ENCODE measurements at regions not wholly inside any gene's neighbourhood (a gene's known extent, or its start where the extent isn't known, plus 50 kb on each side); places are given as distances from the start of the nearest gene placed in this dataset.

DNA sequence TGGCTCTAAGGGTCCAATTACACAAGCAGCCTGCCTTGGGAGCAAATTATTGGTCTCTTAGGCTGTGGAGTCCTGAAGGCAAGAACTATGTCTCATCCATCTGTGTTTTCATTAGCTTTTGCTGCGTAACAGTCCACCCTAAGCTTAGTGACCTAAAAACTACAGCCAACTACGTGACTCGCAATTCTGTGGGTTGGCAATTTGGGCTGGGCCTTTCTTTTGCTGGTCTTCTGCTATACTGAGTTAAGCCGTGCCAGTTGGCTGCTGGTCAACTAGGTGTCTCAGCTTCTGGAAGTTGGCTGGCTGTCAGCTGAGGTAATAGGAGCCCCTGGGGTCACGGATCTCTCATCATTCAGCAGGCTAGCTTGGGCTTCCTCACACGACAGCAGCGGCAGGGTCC, 205.6 kb upstream of the S100G start:
- DNase-seq (ENCODE audit: extremely low read depth in 1 of 2, low read depth in 1 of 2): no peak

DNA sequence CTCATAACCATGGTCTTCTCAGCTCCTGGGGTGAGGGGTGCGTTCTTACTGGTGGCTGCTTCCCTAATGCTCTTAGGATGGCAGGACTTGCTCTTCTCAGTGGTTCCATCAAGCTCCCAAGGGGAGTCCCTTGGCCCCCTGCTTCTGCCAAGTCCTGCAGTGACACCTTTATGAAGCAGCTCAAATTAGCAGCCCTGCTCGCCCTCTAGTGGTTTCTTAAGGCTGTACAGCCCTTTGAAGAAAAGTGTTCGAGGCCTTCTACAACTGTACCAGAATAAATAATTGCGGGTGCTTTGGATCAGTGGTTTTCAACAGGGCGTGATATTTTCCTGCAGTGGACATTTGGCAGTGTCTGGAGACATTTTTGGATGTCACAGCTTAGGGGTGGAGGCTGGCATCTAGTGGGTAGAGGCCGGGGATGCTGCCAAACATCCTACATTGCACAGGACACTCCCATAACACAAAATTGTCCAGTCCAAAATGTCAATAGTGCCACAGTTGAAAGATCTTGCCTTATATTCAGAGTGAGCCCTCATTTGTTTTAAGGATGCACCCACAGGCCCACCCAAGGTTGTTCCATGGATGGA, 204.7 kb upstream of the S100G start:
- peak; percentile 0 to 1 for DNase-seq (ENCODE audit: extremely low read depth in 1 of 2, low read depth in 1 of 2)

DNA sequence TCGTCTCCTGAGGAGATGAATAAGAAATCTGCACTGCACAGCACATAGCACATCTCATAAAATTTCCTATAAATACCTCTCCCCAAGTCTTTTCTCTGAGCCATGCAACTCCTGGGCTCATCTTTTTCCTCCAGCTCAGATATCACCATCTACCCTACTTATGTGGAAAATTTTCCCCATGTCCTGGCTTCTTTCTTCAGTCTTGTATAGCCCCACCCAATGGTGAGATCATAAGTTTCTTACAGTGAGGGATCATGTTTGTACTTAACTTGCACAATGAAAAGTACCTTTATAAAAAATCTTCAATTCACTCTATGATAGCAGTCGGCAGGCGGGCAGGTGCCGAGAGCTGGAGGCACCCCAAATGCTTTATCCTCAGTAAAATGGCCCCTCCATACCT, 198.6 kb upstream of the S100G start:
- DNase-seq (ENCODE audit: extremely low read depth in 1 of 2, low read depth in 1 of 2): no peak

DNA sequence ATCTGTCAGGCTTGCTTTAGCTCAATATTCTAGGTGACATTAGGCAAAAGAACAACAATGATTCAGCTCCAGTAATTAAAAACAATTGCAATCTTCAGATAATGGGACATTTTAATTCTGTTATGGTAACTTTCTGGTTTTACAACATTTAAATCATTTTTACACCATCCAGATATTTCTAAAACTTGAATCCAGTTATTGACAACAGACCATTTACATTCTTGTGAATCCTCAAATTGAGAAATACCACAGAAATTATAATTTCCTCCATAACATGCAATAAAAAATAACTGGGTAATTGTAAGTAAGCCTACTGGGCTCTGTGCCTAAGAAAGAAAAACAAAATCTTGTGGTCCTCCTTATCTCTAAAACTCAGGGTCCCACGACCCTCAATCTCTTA, 195.0 kb upstream of the S100G start:
- no peak for DNase-seq (ENCODE audit: extremely low read depth in 1 of 2, low read depth in 1 of 2)

DNA sequence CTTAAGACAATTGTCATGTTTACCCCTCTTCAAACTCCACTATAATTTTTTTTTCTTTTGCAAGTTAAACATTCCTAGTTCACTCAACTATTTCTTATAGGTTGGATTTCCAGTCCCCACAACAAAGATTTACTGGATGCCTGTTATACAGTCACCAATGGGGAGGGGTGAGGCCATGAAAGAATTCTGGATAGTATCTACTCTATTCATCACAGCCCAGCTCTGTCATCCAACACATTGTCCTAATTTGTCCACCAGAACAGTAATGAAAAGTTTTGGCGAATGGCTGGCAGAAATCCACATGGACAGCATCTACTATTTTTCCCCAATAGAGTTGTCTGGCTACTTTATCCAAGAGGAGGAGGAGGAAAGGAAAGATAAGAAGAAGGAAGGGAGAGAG, 192.7 kb upstream of the S100G start:
- DNase-seq (ENCODE audit: extremely low read depth in 1 of 2, low read depth in 1 of 2): no peak

DNA sequence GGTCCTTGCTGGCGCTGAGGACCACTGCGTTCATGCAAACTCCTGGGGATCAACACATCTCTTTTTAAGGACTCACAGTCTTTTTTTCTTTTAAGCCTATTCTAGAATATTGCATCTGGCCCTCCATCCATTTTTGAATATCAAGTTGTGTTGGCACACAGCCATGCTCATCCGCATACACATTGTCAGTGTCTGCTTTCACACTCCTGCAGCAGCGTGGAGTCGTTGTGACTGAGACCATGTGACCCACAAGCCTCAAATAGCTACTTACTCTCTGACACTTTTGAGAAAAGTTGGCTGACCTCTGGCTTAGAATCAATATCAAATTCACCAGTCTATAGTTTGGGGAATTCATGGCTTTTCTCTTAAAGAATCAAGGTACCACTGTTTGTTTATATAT, 191.8 kb upstream of the S100G start:
- no peak for DNase-seq (ENCODE audit: extremely low read depth in 1 of 2, low read depth in 1 of 2)

DNA sequence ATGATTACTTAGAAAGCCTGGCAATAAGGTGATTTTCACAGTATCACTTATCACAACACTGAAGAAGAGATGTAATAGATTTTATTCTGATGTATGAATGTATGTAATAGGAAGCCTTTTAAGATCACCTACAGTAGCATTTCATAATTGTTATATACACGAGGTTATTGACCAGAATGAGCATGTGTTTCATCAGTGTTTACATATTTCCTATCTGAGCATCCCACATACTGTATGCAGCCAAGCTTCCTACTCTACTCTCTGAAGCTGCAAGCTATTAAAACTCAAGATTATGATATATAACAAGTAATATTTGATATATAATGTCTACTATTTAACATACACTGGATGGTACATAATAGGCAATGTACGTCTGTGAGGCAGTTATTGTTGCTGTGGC, 190.9 kb upstream of the S100G start:
- no peak for DNase-seq (ENCODE audit: extremely low read depth in 1 of 2, low read depth in 1 of 2)

DNA sequence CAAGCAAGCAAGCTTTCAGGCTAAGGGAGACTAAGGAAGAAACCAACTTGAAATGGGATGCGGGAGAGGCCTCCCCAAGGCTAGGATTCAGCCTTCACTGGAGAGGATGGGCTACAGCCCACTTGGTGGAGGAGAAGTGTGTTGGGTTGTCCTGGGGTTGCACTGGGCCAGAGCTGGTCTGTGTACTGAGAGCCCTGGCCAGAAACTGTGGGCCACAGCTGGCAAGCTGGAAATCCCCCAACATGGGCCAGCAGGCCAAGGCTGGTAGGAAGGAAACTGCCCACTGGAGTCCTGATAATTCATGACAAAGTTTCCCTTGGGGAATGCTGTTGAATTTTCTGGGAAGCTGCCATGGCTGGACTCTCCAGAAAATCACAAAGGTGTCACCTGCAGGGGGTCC, 188.0 kb upstream of the S100G start:
- DNase-seq (ENCODE audit: extremely low read depth in 1 of 2, low read depth in 1 of 2): no peak

DNA sequence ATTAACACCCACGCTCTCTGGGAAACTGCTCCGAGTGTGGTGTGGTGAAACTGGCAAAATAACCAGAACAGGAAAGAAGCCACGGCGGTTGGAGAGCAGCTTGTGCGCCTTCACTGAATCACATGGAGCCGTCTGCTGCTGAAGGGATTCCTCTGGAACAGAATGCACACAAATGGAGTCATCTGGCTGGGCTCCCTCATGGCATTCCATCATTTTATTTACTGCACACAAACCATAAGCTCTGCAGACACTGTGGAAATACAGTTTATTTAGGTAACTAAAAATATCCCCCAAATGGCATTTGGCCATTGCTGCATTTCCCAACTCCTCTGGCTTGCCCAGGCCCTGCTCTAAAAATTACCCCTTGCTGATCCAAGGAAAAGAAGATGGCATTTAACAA, 187.0 kb upstream of the S100G start:
- DNase-seq (ENCODE audit: extremely low read depth in 1 of 2, low read depth in 1 of 2): no peak

DNA sequence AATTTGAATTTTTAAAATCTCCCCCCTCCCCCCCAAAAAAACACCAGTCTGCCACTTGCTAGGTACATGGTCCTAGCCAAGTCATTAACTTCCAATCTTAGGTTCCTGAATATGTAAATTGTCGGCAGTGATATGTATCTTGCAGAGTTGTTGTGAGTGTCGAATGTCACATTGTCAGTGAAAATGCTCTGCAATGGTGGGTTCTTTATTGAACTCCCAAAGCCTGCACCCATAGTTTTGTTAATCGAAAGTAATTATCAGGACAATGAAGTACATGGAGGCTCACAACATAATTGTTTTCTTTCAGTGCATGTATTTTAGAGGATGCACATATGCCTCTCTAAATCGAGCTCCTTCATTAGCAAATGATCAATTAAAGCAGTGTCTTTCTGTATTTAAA, 185.6 kb upstream of the S100G start:
- DNase-seq (ENCODE audit: extremely low read depth in 1 of 2, low read depth in 1 of 2): no peak

DNA sequence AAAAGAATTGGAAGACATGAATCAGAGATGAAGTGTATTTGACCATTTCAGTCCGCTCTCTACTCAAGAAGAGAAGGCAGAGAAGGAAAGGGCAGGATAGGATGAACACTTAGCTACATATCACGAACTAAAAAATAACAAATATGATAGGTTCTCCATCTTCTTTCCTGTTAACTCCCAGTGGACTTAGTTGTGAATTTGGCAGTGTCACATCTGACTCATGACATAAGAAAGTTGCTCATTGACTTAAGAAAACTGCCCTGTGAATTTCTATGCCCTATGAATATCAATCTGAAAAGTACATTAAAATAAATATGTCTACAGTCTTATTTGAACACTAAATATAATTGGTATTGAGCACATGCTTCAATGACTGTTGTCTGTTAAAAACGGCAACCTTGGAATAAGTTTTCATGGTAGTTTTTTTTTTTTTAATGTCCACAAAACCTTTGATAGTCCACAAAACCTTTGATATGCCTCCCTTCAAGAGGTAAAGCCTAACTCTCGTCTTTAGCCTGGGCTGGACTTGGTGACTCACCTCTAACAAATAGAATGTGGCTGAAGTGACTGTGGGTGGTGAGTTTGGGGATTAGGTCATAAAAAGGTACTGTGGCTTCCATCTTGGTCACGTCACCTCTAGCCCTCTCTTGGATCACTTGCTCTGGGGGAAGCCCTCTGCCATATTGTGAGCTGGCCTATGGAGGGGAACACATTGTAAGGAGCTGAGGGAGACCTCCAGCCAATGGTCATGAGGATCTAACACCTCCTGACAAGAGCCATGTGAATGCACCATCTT, 184.7 kb upstream of the S100G start:
- DNase-seq (ENCODE audit: extremely low read depth in 1 of 2, low read depth in 1 of 2): no peak

DNA sequence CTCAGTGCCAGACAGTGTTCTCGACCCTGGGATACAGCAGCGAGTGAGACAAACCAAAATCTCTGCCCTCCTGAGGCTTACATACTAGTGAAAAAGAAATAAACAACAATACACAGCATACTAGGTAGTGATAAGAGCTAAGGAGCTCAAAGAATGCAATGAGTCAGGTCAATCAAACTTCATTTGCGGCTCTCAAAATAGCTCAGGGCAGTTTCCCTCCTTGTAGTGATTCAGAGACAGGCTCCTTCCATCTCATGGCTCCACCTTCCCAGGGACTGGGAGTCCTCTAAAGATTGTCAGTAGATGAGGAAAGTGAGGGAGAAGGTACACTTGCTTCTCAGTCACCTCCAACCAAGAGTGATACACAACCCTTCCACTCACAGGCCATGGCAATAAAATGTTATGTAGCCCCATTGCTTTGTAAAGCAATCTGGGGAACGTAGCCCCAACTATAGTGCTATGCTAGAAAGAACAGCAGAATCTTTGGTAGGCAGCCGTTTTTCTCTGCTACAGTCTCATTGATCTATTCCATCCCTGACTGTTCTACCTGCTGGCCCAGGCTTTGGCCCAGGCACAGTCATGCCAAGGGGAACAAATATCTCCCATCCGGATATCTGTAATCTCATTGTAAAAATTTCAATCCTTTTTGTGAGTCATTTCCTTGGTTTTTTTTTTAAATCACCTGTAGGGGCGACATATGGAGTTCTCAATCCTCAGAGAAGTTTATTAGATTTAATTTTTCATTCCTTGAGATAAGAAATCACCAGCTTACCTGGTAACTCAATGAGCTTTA, 183.1 kb upstream of the S100G start:
- DNase-seq (ENCODE audit: extremely low read depth in 1 of 2, low read depth in 1 of 2): no peak

DNA sequence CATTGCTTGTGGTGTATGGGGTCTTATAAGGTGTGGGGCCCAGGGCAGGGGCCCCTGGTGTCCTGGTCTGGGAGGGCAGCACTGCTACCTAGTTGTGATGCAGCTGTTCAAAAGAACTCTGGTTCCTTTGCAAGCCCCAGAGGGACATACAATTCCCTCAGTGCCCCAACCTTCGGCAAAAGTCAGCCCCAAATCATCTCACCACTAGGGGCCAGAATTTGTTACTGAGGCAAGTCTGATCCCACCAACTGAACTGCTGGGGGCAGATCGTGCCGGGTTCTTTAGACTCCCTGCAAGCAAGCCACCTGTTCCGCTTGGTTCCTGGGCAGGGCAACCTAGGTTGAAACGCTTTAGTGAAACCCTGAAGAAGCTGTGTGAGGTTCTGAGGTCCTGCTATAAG, 180.1 kb upstream of the S100G start:
- no peak for DNase-seq (ENCODE audit: extremely low read depth in 1 of 2, low read depth in 1 of 2)

DNA sequence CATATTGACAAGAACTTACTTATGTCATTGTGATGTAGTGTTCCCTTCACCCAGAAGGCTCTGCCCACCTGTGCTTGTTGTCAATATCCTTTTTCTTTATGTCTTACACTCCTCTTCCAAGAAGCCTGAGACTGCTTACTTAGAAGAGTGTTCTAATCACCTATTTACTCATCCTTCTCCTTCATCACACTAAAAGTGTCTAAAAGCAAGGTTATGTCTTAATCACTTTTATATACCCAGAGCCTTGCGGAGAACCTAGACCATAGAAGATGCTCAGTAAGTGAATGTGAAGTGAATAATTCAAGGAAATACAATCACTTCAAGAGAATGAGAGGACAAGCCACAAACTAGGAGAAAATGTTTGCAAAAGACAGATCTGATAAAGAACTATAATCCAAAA, 177.6 kb upstream of the S100G start:
- DNase-seq (ENCODE audit: extremely low read depth in 1 of 2, low read depth in 1 of 2): no peak

DNA sequence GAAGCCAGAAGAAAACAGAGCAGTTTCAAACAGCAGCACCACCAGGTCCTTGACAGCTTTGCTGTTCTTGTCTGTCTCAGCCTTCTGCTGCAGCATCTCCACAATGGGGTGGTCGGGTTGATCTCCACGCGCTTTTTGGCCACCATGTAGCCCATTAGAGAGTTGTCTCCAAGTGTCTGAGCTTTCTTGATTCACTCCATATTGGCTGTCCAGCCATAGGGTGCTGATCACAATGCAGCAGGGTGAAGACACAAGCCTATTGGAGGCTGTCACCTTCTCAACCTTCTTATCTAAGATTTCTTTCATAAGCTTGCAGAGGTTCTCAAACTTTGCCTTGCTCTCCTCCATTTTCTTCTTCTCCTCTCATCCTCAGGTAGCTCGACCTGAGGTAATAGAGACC, 175.4 kb upstream of the S100G start:
- DNase-seq (ENCODE audit: extremely low read depth in 1 of 2, low read depth in 1 of 2): no peak

DNA sequence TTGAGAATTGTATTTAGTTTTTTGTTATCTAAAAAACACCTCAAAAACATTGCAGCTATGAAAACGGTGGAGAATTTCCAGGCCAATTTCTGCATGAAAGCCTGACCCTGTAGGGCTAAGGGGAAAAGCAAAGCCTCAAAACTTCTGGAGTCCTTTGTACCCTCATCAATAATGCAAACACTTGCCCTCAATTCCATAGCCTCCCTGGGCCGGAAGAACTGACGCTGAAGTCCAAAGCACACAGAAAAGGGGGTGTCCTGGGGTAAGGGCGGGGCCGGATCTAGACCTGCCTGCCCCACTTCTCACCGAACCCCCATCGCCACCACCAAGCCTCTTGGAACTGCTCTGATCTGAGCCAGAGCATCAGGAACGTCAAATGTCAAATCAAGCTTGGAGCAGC, 173.9 kb upstream of the S100G start:
- no peak for DNase-seq (ENCODE audit: extremely low read depth in 1 of 2, low read depth in 1 of 2)

DNA sequence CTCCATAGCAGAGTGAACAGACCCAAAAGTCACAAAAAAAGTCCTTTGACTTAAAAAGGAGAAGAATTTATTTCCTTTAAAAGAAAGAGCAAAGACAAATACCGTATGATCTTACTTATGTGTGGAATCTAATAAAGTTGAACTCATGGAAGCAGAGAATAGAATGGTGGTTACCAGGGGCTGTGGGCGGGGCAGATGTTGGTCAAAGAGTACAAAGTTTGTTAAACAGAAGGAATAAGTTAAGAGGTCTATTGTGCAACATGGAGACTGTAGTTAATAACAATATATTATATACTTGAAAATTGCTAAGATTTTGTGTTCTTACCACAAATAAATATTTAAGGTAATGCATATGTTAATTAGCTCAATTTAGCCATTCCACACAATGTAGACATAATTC, 173.3 kb upstream of the S100G start:
- DNase-seq (ENCODE audit: extremely low read depth in 1 of 2, low read depth in 1 of 2): no peak

DNA sequence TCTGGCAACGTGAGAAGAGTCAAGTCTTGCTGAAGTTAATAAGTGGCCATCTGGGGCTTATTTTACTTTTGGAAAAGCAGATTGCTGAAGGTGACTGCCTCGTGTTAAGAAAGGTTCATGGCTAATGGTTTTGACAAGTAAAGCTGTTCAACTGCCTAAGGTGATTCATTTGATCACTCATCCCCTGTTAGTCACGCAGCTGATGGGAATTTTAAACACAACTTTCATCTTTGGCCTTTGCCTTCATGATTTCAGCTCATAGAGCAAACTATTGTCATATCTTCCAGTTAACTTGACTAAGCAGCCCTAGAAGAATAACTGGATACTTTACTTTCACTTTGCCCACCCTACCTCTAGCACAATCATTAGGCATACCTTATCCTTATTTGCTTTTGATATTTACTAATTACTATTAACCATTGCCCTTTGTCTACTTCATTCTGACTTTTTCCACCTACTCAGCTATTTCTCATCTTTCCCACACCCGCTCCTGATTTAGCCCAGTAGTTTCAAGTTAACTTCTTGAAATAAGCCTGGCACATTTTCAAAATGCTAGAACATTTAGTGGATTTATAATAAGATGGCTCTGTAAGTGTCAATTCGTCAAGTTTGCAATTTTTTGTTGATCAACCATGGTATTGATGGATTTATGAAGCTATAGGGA, 170.6 kb upstream of the S100G start:
- no peak for DNase-seq (ENCODE audit: extremely low read depth in 1 of 2, low read depth in 1 of 2)

DNA sequence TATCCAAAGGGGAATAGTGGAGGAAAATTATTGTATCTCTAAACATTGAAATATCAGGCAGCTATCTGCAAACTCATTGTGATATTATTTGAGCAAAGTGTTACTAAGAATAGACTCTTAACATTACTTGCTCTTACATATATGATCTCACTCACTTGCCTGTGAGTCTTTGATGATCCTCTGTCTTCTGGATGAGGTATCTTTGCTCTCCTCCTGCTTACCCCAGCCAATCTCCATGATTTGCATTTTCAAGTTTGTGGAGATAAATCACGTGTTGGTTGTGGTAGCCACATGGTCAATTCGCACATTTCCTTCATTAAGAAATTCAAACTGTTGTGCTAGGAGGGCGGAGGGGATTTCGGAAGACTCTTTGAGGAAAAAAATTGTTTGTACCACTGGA, 169.9 kb upstream of the S100G start:
- DNase-seq (ENCODE audit: extremely low read depth in 1 of 2, low read depth in 1 of 2): no peak

DNA sequence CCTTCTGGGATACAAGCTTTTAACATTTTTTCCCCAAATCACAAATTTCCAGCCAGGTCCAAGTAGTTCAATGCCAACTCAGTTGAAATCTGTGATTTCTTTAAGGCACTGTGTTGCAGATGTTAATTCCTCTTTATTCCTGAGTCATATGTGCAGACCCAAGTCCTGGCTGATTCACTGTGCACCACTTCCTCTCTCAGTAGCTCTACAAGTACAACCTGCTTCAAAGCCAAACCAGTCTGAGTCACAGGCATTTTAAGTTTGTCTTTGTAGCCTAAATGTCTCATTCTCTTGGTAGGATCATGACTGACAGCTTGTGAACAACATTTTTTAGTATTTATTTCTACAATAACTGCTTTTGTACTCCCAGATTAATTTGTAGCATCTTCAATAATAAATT, 165.6 kb upstream of the S100G start:
- peak in 1 of 2 donors; percentile 1 for DNase-seq (ENCODE audit: extremely low read depth in 1 of 2, low read depth in 1 of 2)

DNA sequence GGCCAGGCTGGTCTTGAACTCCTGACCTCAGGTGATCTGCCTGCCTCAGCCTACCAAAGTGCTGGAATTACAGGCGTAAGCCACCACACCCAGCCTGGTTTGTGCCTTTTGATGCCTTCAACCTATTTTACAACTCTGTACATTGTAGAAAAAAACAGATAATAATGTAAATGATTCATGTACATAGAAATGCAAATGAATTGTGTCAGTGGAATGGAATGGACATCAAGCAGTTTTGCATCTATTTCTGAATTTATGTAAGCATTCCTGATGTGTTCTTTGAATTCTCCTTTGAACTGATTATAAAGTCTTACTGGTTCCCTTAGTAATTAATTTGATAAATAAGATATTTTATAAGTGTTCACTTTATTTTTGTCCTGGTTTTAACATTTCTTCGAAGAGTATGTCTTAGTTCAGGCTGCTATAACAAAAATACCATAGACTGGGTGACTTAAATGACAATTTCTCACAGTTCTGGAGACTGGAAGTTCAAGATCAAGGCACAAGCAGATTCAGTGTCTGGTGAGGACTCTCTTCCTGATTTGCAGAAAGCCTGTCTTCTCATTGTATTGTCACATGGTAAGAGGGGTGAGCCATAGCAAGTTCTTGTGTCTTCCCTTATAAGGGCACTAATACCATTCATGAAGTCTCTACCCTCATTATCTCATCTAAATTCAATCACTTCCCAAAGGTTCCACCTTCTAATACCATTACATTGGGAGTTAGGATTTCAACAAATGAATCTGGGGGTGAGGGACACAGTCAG, 162.2 kb upstream of the S100G start:
- DNase-seq (ENCODE audit: extremely low read depth in 1 of 2, low read depth in 1 of 2): no peak
